PC-9 (cell line): ENCODE measurements at regions not wholly inside any gene's neighbourhood (a gene's known extent, or its start where the extent isn't known, plus 50 kb on each side); places are given as distances from the start of the nearest gene placed in this dataset.
A peak's percentile ranks its signal among the peaks of the same experiment; 100 is the strongest.

Experiments used
- BruUV-seq: library from RNA; stranded (reverse); fragments of 400-500 nt; replicated peaks from 2 replicates; lab custom pipeline; 2021; lab: Mats Ljungman, UMichigan
- CTCF ChIA-PET: fragments of 300-600 bp; sonication (Branson Sonifier 250); formaldehyde crosslinking; loops from one replicate; lab custom pipeline; 2022; ENCODE audit warnings: antibody characterized with exemption; lab: Charles Lee
- POLR2A ChIA-PET: fragments of 300-600 bp; sonication (Branson Sonifier 250); formaldehyde crosslinking; loops from one replicate; lab custom pipeline; 2022; ENCODE audit warnings: antibody characterized with exemption; ENCODE audit not compliant: unreplicated experiment; lab: Charles Lee
- DNase-seq, 2 experiments: peaks; one replicate each; pipeline versions ENCODE4 v3.0.0 to v3.0.0-alpha.2; 2015 to 2022; ENCODE audit warnings: mixed read lengths in 1 of 2
- H2AFZ ChIP-seq: fragments of 200-600 bp; sonication (generic); 2 replicates; pipeline ENCODE4 v1.8.1; 2017; ENCODE audit warnings: antibody characterized with exemption
- H3F3A ChIP-seq: fragments of 200-600 bp; sonication (generic); 2 replicates; pipeline ENCODE4 v1.8.1; 2017; ENCODE audit warnings: antibody characterized with exemption, mild to moderate bottlenecking, low read depth; ENCODE audit not compliant: insufficient read depth
- H3K27ac ChIP-seq: fragments of 200-600 bp; sonication (generic); 2 replicates; pipeline ENCODE4 v1.6.1; 2016; ENCODE audit warnings: mixed run types
- H3K27me3 ChIP-seq: fragments of 200-600 bp; sonication (generic); 2 replicates; pipeline ENCODE4 v1.6.1; 2016; ENCODE audit warnings: low read depth, mixed run types; ENCODE audit not compliant: insufficient read depth
- H3K36me3 ChIP-seq: fragments of 200-600 bp; sonication (generic); 2 replicates; pipeline ENCODE4 v1.6.1; 2016; ENCODE audit warnings: low read depth, mixed run types
- H3K4me1 ChIP-seq: fragments of 200-600 bp; sonication (generic); replicated peaks from 2 replicates; pipeline ENCODE4 v1.6.1; 2016; ENCODE audit warnings: mixed run types; ENCODE audit not compliant: insufficient read depth
- H3K4me2 ChIP-seq: fragments of 200-600 bp; sonication (generic); 2 replicates; pipeline ENCODE4 v1.6.1; 2017; ENCODE audit warnings: mixed run types
- H3K4me3 ChIP-seq: fragments of 200-600 bp; sonication (generic); 2 replicates; pipeline ENCODE4 v1.6.1; 2016; ENCODE audit warnings: mixed run types
- H3K79me2 ChIP-seq: fragments of 200-600 bp; sonication (generic); 2 replicates; pipeline ENCODE4 v1.6.1; 2017; ENCODE audit warnings: low read depth, mixed run types
- H3K9me2 ChIP-seq: fragments of 200-600 bp; sonication (generic); 2 replicates; pipeline ENCODE4 v1.8.1; 2017; ENCODE audit warnings: mild to moderate bottlenecking; ENCODE audit not compliant: insufficient read depth
- H3K9me3 ChIP-seq: fragments of 200-600 bp; sonication (generic); 2 replicates; pipeline ENCODE4 v1.8.1; 2016; ENCODE audit warnings: low read depth; ENCODE audit not compliant: insufficient read depth
- H4K20me1 ChIP-seq: fragments of 200-600 bp; sonication (generic); 2 replicates; pipeline ENCODE4 v1.8.1; 2017; ENCODE audit not compliant: insufficient read depth
- CTCF ChIP-seq: fragments of 200-600 bp; sonication (generic); conservative IDR thresholded peaks from 2 replicates; pipeline ENCODE4 v1.6.1; 2017; ENCODE audit warnings: mixed run types, antibody characterized with exemption, mild to moderate bottlenecking, moderate library complexity
- EZH2 ChIP-seq: fragments of 200-600 bp; sonication (generic); IDR thresholded peaks from 2 replicates; pipeline ENCODE4 v1.8.0; 2017; ENCODE audit warnings: antibody characterized with exemption, low read depth
- intact Hi-C: fragments of 100-400 bp; cut with micrococcal nuclease; formaldehyde crosslinking; loops from one replicate; pipeline ENCODE4 v1.10.0; 2022; ENCODE audit not compliant: unreplicated experiment

GRCh38 chr7:46934198-46934825, 647.6 kb downstream of the TNS3 start:
- Histone ChIP-seq H2AFZ (no peak overlapping the region; the same call in 1 of the 2 replicates), H3K9me2 (no peaks in the 10 kb centered on the region), H4K20me1 (no peaks in the 10 kb centered on the region), H3K79me2 (no peaks in the 10 kb centered on the region), H3K27me3 (no peaks in the 10 kb centered on the region), H3K9me3 (peaks cover 11% of the 10 kb centered on the region; the same call in 1 of the 2 replicates), H3K4me2 (no peak overlapping the region), H3K36me3 (no peaks in the 10 kb centered on the region), H3F3A (peaks cover 15% of the 10 kb centered on the region), H3K27ac (no peak overlapping the region), H3K4me1 (peaks cover 36% of the 10 kb centered on the region), H3K4me3 (no peak overlapping the region)
- ChIA-PET CTCF (interaction anchor here (1.0 kb wide), 1 partner anchor 1011 kb away, joined by 4 read pairs; no protein-coding TSS in a partner anchor), POLR2A (no interaction called here)
- DNase-seq: peak in 1 of 2 experiments; percentile 33
- intact Hi-C loops: loop anchor here (5.0 kb wide), 2 partner anchors 182 to 377 kb away; no protein-coding TSS in a partner anchor
- no TSS peak for BruUV-seq
- TF ChIP-seq CTCF: no peak
- no peak for TF ChIP-seq EZH2

GRCh38 chr7:46933596-46933995, 648.3 kb downstream of the TNS3 start:
- Histone ChIP-seq H3K36me3 (no peaks in the 10 kb centered on the region), H3F3A (peaks cover 15% of the 10 kb centered on the region), H3K9me2 (no peaks in the 10 kb centered on the region), H2AFZ (no peak overlapping the region), H3K4me2 (0 out of 2 replicates have a peak overlapping the region, but pooled peaks have one; percentile 2), H3K79me2 (no peaks in the 10 kb centered on the region), H3K27ac (peak overlapping the region; percentile 22; the same call in 1 of the 2 replicates), H3K4me1 (peaks cover 37% of the 10 kb centered on the region), H3K27me3 (no peaks in the 10 kb centered on the region), H3K4me3 (no peak overlapping the region), H3K9me3 (peaks cover 14% of the 10 kb centered on the region; the same call in 1 of the 2 replicates), H4K20me1 (no peaks in the 10 kb centered on the region)
- ChIA-PET POLR2A (no interaction called here), CTCF (interaction anchor here (1.0 kb wide), 1 partner anchor 1011 kb away, joined by 4 read pairs; no protein-coding TSS in a partner anchor)
- TF ChIP-seq CTCF (no peak), EZH2 (no peak)
- no TSS peak for BruUV-seq
- intact Hi-C loops: loop anchor here (5.0 kb wide), 2 partner anchors 181 to 376 kb away; no protein-coding TSS in a partner anchor
- DNase-seq: peak in 1 of 2 experiments; percentile 74

- ChIA-PET POLR2A (no interaction called here), CTCF (interaction anchor here (0.6 kb wide), 1 partner anchor 224 kb away, joined by 3 read pairs; no protein-coding TSS in a partner anchor)
- peak; percentile 21 to 38 for DNase-seq
- Histone ChIP-seq H3K4me2 (no peak overlapping the region), H3K36me3 (no peaks in the 10 kb centered on the region), H3K4me1 (peaks cover 42% of the 10 kb centered on the region), H3K27ac (peak overlapping the region; percentile 22), H3K27me3 (no peaks in the 10 kb centered on the region), H3K9me2 (no peaks in the 10 kb centered on the region), H2AFZ (peak overlapping the region; percentile 21; the same call in 1 of the 2 replicates), H3K4me3 (no peak overlapping the region), H3K79me2 (no peaks in the 10 kb centered on the region), H3F3A (peaks cover 15% of the 10 kb centered on the region), H4K20me1 (no peaks in the 10 kb centered on the region), H3K9me3 (peaks cover 14% of the 10 kb centered on the region; the same call in 1 of the 2 replicates)
- intact Hi-C loops: loop anchor here (5.0 kb wide), 2 partner anchors 181 to 376 kb away; no protein-coding TSS in a partner anchor
- TF ChIP-seq EZH2: no peak
- TF ChIP-seq CTCF: no peak
- no TSS peak for BruUV-seq
These were observed 649.1 kb downstream of the TNS3 start for GRCh38 chr7:46932676-46933424.
